ENCODE measurements at regions not wholly inside any gene's neighbourhood (a gene's known extent, or its start where the extent isn't known, plus 50 kb on each side); places are given as distances from the start of the nearest gene placed in this dataset.
"Not testable (repeated sequence)": the region's sequence is repeated elsewhere in the genome, so short reads cannot be mapped to it uniquely, and the experiment has no call there.

- DNase-seq = no peak
Observed at GRCh38 chr20:54324652-54325285, 116.9 kb downstream of the PFDN4 start.

GRCh38 chr20:54335299-54335698, 127.4 kb downstream of the PFDN4 start:
- DNase-seq = peak; percentile 9

- DNase-seq = no peak
Observed at GRCh38 chr20:54337144-54337543, 129.3 kb downstream of the PFDN4 start.

GRCh38 chr20:54339093-54339492, 131.2 kb downstream of the PFDN4 start:
- DNase-seq = peak; percentile 80

- peak; percentile 28 for DNase-seq
Observed at GRCh38 chr20:54340206-54340605, 132.3 kb downstream of the PFDN4 start.

- peak; percentile 86 for DNase-seq
Observed at GRCh38 chr20:54340667-54341081, 132.8 kb downstream of the PFDN4 start.

- DNase-seq = no peak
Observed at GRCh38 chr20:54342258-54342920, 133.0 kb upstream of the DOK5 start.

GRCh38 chr20:54343099-54343498, 132.3 kb upstream of the DOK5 start:
- DNase-seq = no peak

- DNase-seq = no peak
Observed at GRCh38 chr20:54343634-54344033, 131.8 kb upstream of the DOK5 start.

GRCh38 chr20:54344832-54345231, 130.6 kb upstream of the DOK5 start:
- no peak for DNase-seq

GRCh38 chr20:54345301-54345724, 130.1 kb upstream of the DOK5 start:
- peak; percentile 71 for DNase-seq

- DNase-seq = no peak
Observed at GRCh38 chr20:54345821-54346220, 129.6 kb upstream of the DOK5 start.

- DNase-seq = no peak
Observed at GRCh38 chr20:54346276-54346675, 129.1 kb upstream of the DOK5 start.

- no peak for DNase-seq
Observed at GRCh38 chr20:54347166-54347833, 128.1 kb upstream of the DOK5 start.

GRCh38 chr20:54350415-54350814, 125.0 kb upstream of the DOK5 start:
- DNase-seq = no peak

- DNase-seq = no peak
Observed at GRCh38 chr20:54351371-54352136, 123.8 kb upstream of the DOK5 start.

GRCh38 chr20:54352541-54352940, 122.9 kb upstream of the DOK5 start:
- DNase-seq = not testable (repeated sequence)

GRCh38 chr20:54353292-54353691, 122.1 kb upstream of the DOK5 start:
- DNase-seq = no peak

- DNase-seq = no peak
Observed at GRCh38 chr20:54355631-54356280, 119.6 kb upstream of the DOK5 start.

GRCh38 chr20:54356801-54357200, 118.6 kb upstream of the DOK5 start:
- no peak for DNase-seq

GRCh38 chr20:54361475-54361874, 113.9 kb upstream of the DOK5 start:
- DNase-seq = no peak

GRCh38 chr20:54362283-54362682, 113.1 kb upstream of the DOK5 start:
- DNase-seq = no peak

GRCh38 chr20:54364365-54364764, 111.0 kb upstream of the DOK5 start:
- no peak for DNase-seq
